Neuronal stem cell (in vitro differentiated cells): ENCODE measurements at regions not wholly inside any gene's neighbourhood (a gene's known extent, or its start where the extent isn't known, plus 50 kb on each side); places are given as distances from the start of the nearest gene placed in this dataset.

Experiments used
- DNase-seq: peaks from one replicate; pipeline ENCODE4 v3.0.0-alpha.2; 2013; ENCODE audit warnings: low spot score
- H2AFZ ChIP-seq: one replicate; pipeline ENCODE4 v1.6.1; 2013; ENCODE audit warnings: mild to moderate bottlenecking, low read length, inconsistent platforms
- H2AK5ac ChIP-seq: 2 replicates; pipeline ENCODE4 v1.6.1; 2013; ENCODE audit warnings: low read depth, mild to moderate bottlenecking, inconsistent platforms, low read length, moderate library complexity, mixed read lengths
- H2BK120ac ChIP-seq: 2 replicates; pipeline ENCODE4 v1.6.1; 2013; ENCODE audit warnings: low read depth, mild to moderate bottlenecking, inconsistent platforms, low read length, moderate library complexity, mixed read lengths
- H2BK12ac ChIP-seq: one replicate; pipeline ENCODE4 v1.6.1; 2013; ENCODE audit warnings: low read length, inconsistent platforms
- H2BK15ac ChIP-seq: 2 replicates; pipeline ENCODE4 v1.6.1; 2013; ENCODE audit warnings: mild to moderate bottlenecking, low read length, inconsistent platforms, mixed read lengths
- H2BK5ac ChIP-seq: one replicate; pipeline ENCODE4 v1.6.1; 2013; ENCODE audit warnings: inconsistent platforms, mild to moderate bottlenecking, low read length, moderate library complexity
- H3K14ac ChIP-seq: one replicate; pipeline ENCODE4 v1.6.1; 2013; ENCODE audit warnings: low read length, inconsistent platforms
- H3K18ac ChIP-seq: 2 replicates; pipeline ENCODE4 v1.6.1; 2013; ENCODE audit warnings: low read length, inconsistent platforms
- H3K23ac ChIP-seq: 2 replicates; pipeline ENCODE4 v1.6.1; 2013; ENCODE audit warnings: low read depth, mild to moderate bottlenecking, mixed read lengths, low read length, inconsistent platforms; ENCODE audit not compliant: poor library complexity
- H3K27ac ChIP-seq: replicated peaks from 3 replicates; pipeline ENCODE4 v1.5.1; 2013; ENCODE audit warnings: low read length, inconsistent platforms
- H3K27me3 ChIP-seq, 3 experiments: 2 replicates each; pipeline ENCODE4 v1.6.1; 2013; ENCODE audit warnings: low read length in 3 of 3, mild to moderate bottlenecking in 2 of 3, inconsistent platforms in 1 of 3, low read depth in 1 of 3, mixed read lengths in 1 of 3, moderate library complexity in 1 of 3; ENCODE audit not compliant: control insufficient read depth in 3 of 3, insufficient read depth in 3 of 3
- H3K36me3 ChIP-seq, 2 donors: replicated peaks in 1 of 2; 2 replicates each; pipeline ENCODE4 v1.6.1; 2013; ENCODE audit warnings: low read length in 2 of 2; ENCODE audit not compliant: control insufficient read depth in 2 of 2, insufficient read depth in 2 of 2
- H3K4ac ChIP-seq: 2 replicates; pipeline ENCODE4 v1.6.1; 2013; ENCODE audit warnings: inconsistent platforms, mild to moderate bottlenecking, low read length, moderate library complexity
- H3K4me1 ChIP-seq, 2 donors: 1 replicate in 1 of 2; 2 replicates in 1 of 2; pipeline ENCODE4 v1.6.1; 2013; ENCODE audit warnings: low read length in 2 of 2, low read depth in 1 of 2; ENCODE audit not compliant: control insufficient read depth in 2 of 2, insufficient read depth in 1 of 2
- H3K4me2 ChIP-seq: one replicate; pipeline ENCODE4 v1.6.1; 2013; ENCODE audit warnings: mild to moderate bottlenecking, low read length, inconsistent platforms; ENCODE audit not compliant: insufficient read depth, poor library complexity, severe bottlenecking
- H3K4me3 ChIP-seq, 2 donors: 2 replicates each; pipeline ENCODE4 v1.5.1; 2013; ENCODE audit warnings: low read length in 2 of 2, mild to moderate bottlenecking in 2 of 2, inconsistent platforms in 1 of 2, moderate library complexity in 1 of 2
- H3K79me1 ChIP-seq: one replicate; pipeline ENCODE4 v1.6.1; 2013; ENCODE audit warnings: low read depth, mild to moderate bottlenecking, inconsistent platforms, low read length, moderate library complexity
- H3K9ac ChIP-seq: one replicate; pipeline ENCODE4 v1.6.1; 2013; ENCODE audit warnings: mild to moderate bottlenecking, low read depth, low read length, inconsistent platforms; ENCODE audit not compliant: poor library complexity
- H3K9me3 ChIP-seq, 2 donors: replicated peaks in 1 of 2; 2 replicates each; pipeline versions ENCODE3 to v1.6.1; 2013; ENCODE audit warnings: low read length in 2 of 2, mild to moderate bottlenecking in 2 of 2, inconsistent platforms in 1 of 2, low read depth in 1 of 2, mixed read lengths in 1 of 2, moderate library complexity in 1 of 2; ENCODE audit not compliant: control insufficient read depth in 2 of 2, insufficient read depth in 1 of 2
- H4K8ac ChIP-seq: one replicate; pipeline ENCODE4 v1.6.1; 2013; ENCODE audit warnings: low read depth, mild to moderate bottlenecking, inconsistent platforms, low read length, moderate library complexity
- H4K91ac ChIP-seq: one replicate; pipeline ENCODE4 v1.6.1; 2013; ENCODE audit warnings: low read length, low read depth, mild to moderate bottlenecking, inconsistent platforms; ENCODE audit not compliant: poor library complexity
- WGBS, 2 donors: extraction: QIAGEN DNeasy Blood & Tissue Kit; methylation state at CpG; one replicate each; pipeline ENCODE4 v1.1.7; 2013; ENCODE audit warnings: missing lambda C conversion rate in 2 of 2, mixed read lengths in 1 of 2; ENCODE audit not compliant: insufficient read length in 2 of 2, insufficient replicate concordance in 1 of 2; ENCODE audit errors: extremely low coverage in 2 of 2; 5-methylcytosine and 5-hydroxymethylcytosine counted together

- H3K23ac ChIP-seq: no peak overlapping the region
- no peak overlapping the region for H3K14ac ChIP-seq
- no peaks in the 10 kb centered on the region for H3K79me1 ChIP-seq
- H4K91ac ChIP-seq: no peak overlapping the region
- no peak overlapping the region for H2BK15ac ChIP-seq
- H3K4me1 ChIP-seq: no peaks in the 10 kb centered on the region
- H2AFZ ChIP-seq: no peak overlapping the region
- H3K9me3 ChIP-seq: no peaks in the 10 kb centered on the region
- no peak overlapping the region for H3K18ac ChIP-seq
- H3K36me3 ChIP-seq: no peaks in the 10 kb centered on the region
- no peak overlapping the region for H3K4ac ChIP-seq
- no peak overlapping the region for H2BK12ac ChIP-seq
- no CpG with 5 or more reads among the region's 1 CpG for WGBS, 2 donors
- no peak for DNase-seq
- no peak overlapping the region for H4K8ac ChIP-seq
- no peak overlapping the region for H3K9ac ChIP-seq
- H3K4me3 ChIP-seq: no peak overlapping the region
- H2AK5ac ChIP-seq: no peak overlapping the region
- no peaks in the 10 kb centered on the region for H3K27me3 ChIP-seq
- no peak overlapping the region for H3K27ac ChIP-seq
- no peak overlapping the region for H3K4me2 ChIP-seq
- H2BK5ac ChIP-seq: no peak overlapping the region
- no peak overlapping the region for H2BK120ac ChIP-seq
Observed at GRCh38 chr6:137761072-137761471, 106.0 kb upstream of the TNFAIP3 start.

GRCh38 chr6:137761487-137761886, 105.6 kb upstream of the TNFAIP3 start:
- H3K9me3 ChIP-seq: no peaks in the 10 kb centered on the region
- H2BK5ac ChIP-seq: no peak overlapping the region
- H3K4me3 ChIP-seq: no peak overlapping the region
- no peaks in the 10 kb centered on the region for H3K27me3 ChIP-seq
- no peak overlapping the region for H3K4ac ChIP-seq
- no peak overlapping the region for H2BK15ac ChIP-seq
- no peak overlapping the region for H2AFZ ChIP-seq
- no peaks in the 10 kb centered on the region for H3K4me1 ChIP-seq
- no peak overlapping the region for H3K23ac ChIP-seq
- no peak overlapping the region for H3K27ac ChIP-seq
- no peak overlapping the region for H3K14ac ChIP-seq
- H4K91ac ChIP-seq: no peak overlapping the region
- H2BK12ac ChIP-seq: no peak overlapping the region
- H3K18ac ChIP-seq: no peak overlapping the region
- no peak overlapping the region for H2AK5ac ChIP-seq
- H3K4me2 ChIP-seq: no peak overlapping the region
- no CpG with 5 or more reads among the region's 2 CpGs for whole genome bisulfite sequencing, 2 donors
- no peaks in the 10 kb centered on the region for H3K79me1 ChIP-seq
- no peaks in the 10 kb centered on the region for H3K36me3 ChIP-seq
- no peak for DNase-seq
- no peak overlapping the region for H4K8ac ChIP-seq
- H2BK120ac ChIP-seq: no peak overlapping the region
- H3K9ac ChIP-seq: no peak overlapping the region

- DNase-seq: no peak
- Histone ChIP-seq H3K9ac (no peak overlapping the region), H2AFZ (no peak overlapping the region), H2BK120ac (no peak overlapping the region), H2BK12ac (no peak overlapping the region), H3K14ac (no peak overlapping the region), H3K9me3 (no peaks in the 10 kb centered on the region), H2AK5ac (no peak overlapping the region), H3K18ac (no peak overlapping the region), H2BK15ac (no peak overlapping the region), H3K23ac (no peak overlapping the region), H3K4me2 (no peak overlapping the region), H4K91ac (no peak overlapping the region), H3K36me3 (no peaks in the 10 kb centered on the region), H3K27ac (no peak overlapping the region), H2BK5ac (no peak overlapping the region), H3K4ac (no peak overlapping the region), H4K8ac (no peak overlapping the region), H3K4me1 (no peaks in the 10 kb centered on the region), H3K4me3 (no peak overlapping the region), H3K79me1 (no peaks in the 10 kb centered on the region), H3K27me3 (no peaks in the 10 kb centered on the region)
- no CpG with 5 or more reads among the region's 1 CpG for WGBS, 2 donors
Observed at GRCh38 chr6:137762168-137763090, 104.6 kb upstream of the TNFAIP3 start.

- Histone ChIP-seq H3K79me1 (no peaks in the 10 kb centered on the region), H2AK5ac (no peak overlapping the region), H3K27me3 (no peaks in the 10 kb centered on the region), H4K91ac (no peak overlapping the region), H2BK120ac (no peak overlapping the region), H3K4me3 (no peak overlapping the region), H2AFZ (no peak overlapping the region), H3K4me2 (no peak overlapping the region), H2BK12ac (no peak overlapping the region), H3K14ac (no peak overlapping the region), H3K9me3 (no peaks in the 10 kb centered on the region), H3K18ac (no peak overlapping the region), H3K27ac (no peak overlapping the region), H3K4ac (no peak overlapping the region), H2BK5ac (no peak overlapping the region), H3K9ac (no peak overlapping the region), H4K8ac (no peak overlapping the region), H3K23ac (no peak overlapping the region), H2BK15ac (no peak overlapping the region), H3K4me1 (no peaks in the 10 kb centered on the region), H3K36me3 (no peaks in the 10 kb centered on the region)
- no peak for DNase-seq
- WGBS, 2 donors: no CpG with 5 or more reads among the region's 1 CpG
Observed at GRCh38 chr6:137763436-137763835, 103.6 kb upstream of the TNFAIP3 start.
